Muscle layer of colon (tissue), 2 donors: ENCODE measurements at regions not wholly inside any gene's neighbourhood (a gene's known extent, or its start where the extent isn't known, plus 50 kb on each side); places are given as distances from the start of the nearest gene placed in this dataset.
"Not testable (repeated sequence)": the region's sequence is repeated elsewhere in the genome, so short reads cannot be mapped to it uniquely, and the experiment has no call there.

Source experiments
- H3K27ac ChIP-seq: one replicate; pipeline ENCODE4 v1.7.0; 2013; ENCODE audit warnings: low read depth, mild to moderate bottlenecking, low read length, moderate library complexity
- H3K27me3 ChIP-seq, 2 donors: one replicate each; pipeline ENCODE4 v1.7.0; 2013; ENCODE audit warnings: low read length in 2 of 2, mild to moderate bottlenecking in 2 of 2; ENCODE audit not compliant: insufficient read depth in 2 of 2, control insufficient read depth in 1 of 2
- H3K36me3 ChIP-seq: one replicate; pipeline ENCODE4 v1.7.0; 2013; ENCODE audit warnings: mild to moderate bottlenecking, low read length; ENCODE audit not compliant: insufficient read depth
- H3K4me1 ChIP-seq: one replicate; pipeline ENCODE4 v1.7.0; 2013; ENCODE audit warnings: mild to moderate bottlenecking, low read length; ENCODE audit not compliant: insufficient read depth
- H3K4me3 ChIP-seq, 2 donors: one replicate each; pipeline ENCODE4 v1.7.0; 2013; ENCODE audit warnings: low read length in 2 of 2, low read depth in 1 of 2, mild to moderate bottlenecking in 1 of 2, moderate library complexity in 1 of 2
- H3K9ac ChIP-seq: one replicate; pipeline ENCODE4 v1.7.0; 2013; ENCODE audit warnings: low read length
- H3K9me3 ChIP-seq: one replicate; pipeline ENCODE4 v1.7.0; 2013; ENCODE audit warnings: mild to moderate bottlenecking, low read length
- donor health status: abdominal sarcoma.
- donor health status: Adenocarcinoma of cecum.

- Histone ChIP-seq H3K4me3 (no peak overlapping the region), H3K36me3 (no peaks in the 10 kb centered on the region), H3K9me3 (no peaks in the 10 kb centered on the region), H3K4me1 (no peaks in the 10 kb centered on the region), H3K9ac (no peak overlapping the region), H3K27me3 (no peaks in the 10 kb centered on the region), H3K27ac (no peak overlapping the region)
Measured at GRCh38 chr3:177890359-177890683, 645.9 kb upstream of the KCNMB2 start.

GRCh38 chr3:177891569-177891968 is 644.7 kb upstream of the KCNMB2 start:
- H3K4me3 ChIP-seq, H3K27ac ChIP-seq, H3K36me3 ChIP-seq, H3K9me3 ChIP-seq, H3K9ac ChIP-seq, H3K27me3 ChIP-seq, H3K4me1 ChIP-seq: not testable (repeated sequence)

GRCh38 chr3:177893331-177893730 is 642.9 kb upstream of the KCNMB2 start:
- Histone ChIP-seq H3K36me3 (no peaks in the 10 kb centered on the region), H3K9me3 (no peaks in the 10 kb centered on the region), H3K27me3 (no peaks in the 10 kb centered on the region), H3K27ac (no peak overlapping the region), H3K9ac (no peak overlapping the region), H3K4me1 (no peaks in the 10 kb centered on the region), H3K4me3 (no peak overlapping the region)

- no peak overlapping the region for H3K27ac ChIP-seq
- H3K27me3 ChIP-seq: no peaks in the 10 kb centered on the region
- H3K9me3 ChIP-seq: no peaks in the 10 kb centered on the region
- no peak overlapping the region for H3K9ac ChIP-seq
- no peaks in the 10 kb centered on the region for H3K4me1 ChIP-seq
- no peaks in the 10 kb centered on the region for H3K36me3 ChIP-seq
- H3K4me3 ChIP-seq: no peak overlapping the region
Measured at GRCh38 chr3:177894081-177894728, 642.0 kb upstream of the KCNMB2 start.

- peak overlapping the region in 1 of 2 donors; percentile 24 for H3K4me3 ChIP-seq
- H3K36me3 ChIP-seq: no peaks in the 10 kb centered on the region
- no peaks in the 10 kb centered on the region for H3K4me1 ChIP-seq
- no peak overlapping the region for H3K9ac ChIP-seq
- no peak overlapping the region for H3K27ac ChIP-seq
- H3K27me3 ChIP-seq: no peaks in the 10 kb centered on the region
- H3K9me3 ChIP-seq: no peaks in the 10 kb centered on the region
Measured at GRCh38 chr3:177898185-177898584, 638.1 kb upstream of the KCNMB2 start.

GRCh38 chr3:177899275-177900067 is 636.8 kb upstream of the KCNMB2 start:
- no peak overlapping the region for H3K9ac ChIP-seq
- no peak overlapping the region for H3K4me3 ChIP-seq
- H3K27me3 ChIP-seq: no peaks in the 10 kb centered on the region
- H3K36me3 ChIP-seq: no peaks in the 10 kb centered on the region
- no peak overlapping the region for H3K27ac ChIP-seq
- peaks cover under 1% of the 10 kb centered on the region for H3K4me1 ChIP-seq
- H3K9me3 ChIP-seq: no peaks in the 10 kb centered on the region

- peaks cover 27% of the 10 kb centered on the region for H3K4me1 ChIP-seq
- H3K36me3 ChIP-seq: no peaks in the 10 kb centered on the region
- no peaks in the 10 kb centered on the region for H3K9me3 ChIP-seq
- H3K27me3 ChIP-seq: no peaks in the 10 kb centered on the region
- H3K27ac ChIP-seq: no peak overlapping the region
- no peak overlapping the region for H3K4me3 ChIP-seq
- H3K9ac ChIP-seq: no peak overlapping the region
Measured at GRCh38 chr3:177902876-177903275, 633.4 kb upstream of the KCNMB2 start.

GRCh38 chr3:177904621-177905020 is 631.6 kb upstream of the KCNMB2 start:
- peaks cover 27% of the 10 kb centered on the region for H3K4me1 ChIP-seq
- H3K9ac ChIP-seq: no peak overlapping the region
- no peaks in the 10 kb centered on the region for H3K27me3 ChIP-seq
- H3K36me3 ChIP-seq: no peaks in the 10 kb centered on the region
- H3K9me3 ChIP-seq: no peaks in the 10 kb centered on the region
- H3K4me3 ChIP-seq: peak overlapping the region in 1 of 2 donors; percentile 33
- peak overlapping the region; percentile 40 for H3K27ac ChIP-seq

- Histone ChIP-seq H3K4me3 (peak overlapping the region in 1 of 2 donors; percentile 33), H3K27ac (peak overlapping the region; percentile 69), H3K4me1 (peaks cover 27% of the 10 kb centered on the region), H3K9me3 (no peaks in the 10 kb centered on the region), H3K36me3 (no peaks in the 10 kb centered on the region), H3K9ac (no peak overlapping the region), H3K27me3 (no peaks in the 10 kb centered on the region)
Measured at GRCh38 chr3:177905173-177906125, 630.8 kb upstream of the KCNMB2 start.

GRCh38 chr3:177906126-177906511 is 630.1 kb upstream of the KCNMB2 start:
- no peaks in the 10 kb centered on the region for H3K36me3 ChIP-seq
- H3K9me3 ChIP-seq: no peaks in the 10 kb centered on the region
- H3K9ac ChIP-seq: no peak overlapping the region
- peak overlapping the region; percentile 69 for H3K27ac ChIP-seq
- H3K27me3 ChIP-seq: no peaks in the 10 kb centered on the region
- no peak overlapping the region for H3K4me3 ChIP-seq
- peaks cover 27% of the 10 kb centered on the region for H3K4me1 ChIP-seq

GRCh38 chr3:177906578-177907229 is 629.5 kb upstream of the KCNMB2 start:
- Histone ChIP-seq H3K36me3 (no peaks in the 10 kb centered on the region), H3K4me1 (peaks cover 27% of the 10 kb centered on the region), H3K27me3 (no peaks in the 10 kb centered on the region), H3K9me3 (no peaks in the 10 kb centered on the region), H3K4me3 (no peak overlapping the region), H3K9ac (no peak overlapping the region), H3K27ac (peak overlapping the region; percentile 69)
